NCI-H2107 treated with DMSO at 0.1 percent for 48 hours (cell line): ENCODE measurements at regions not wholly inside any gene's neighbourhood (a gene's known extent, or its start where the extent isn't known, plus 50 kb on each side); places are given as distances from the start of the nearest gene placed in this dataset.
"Not testable (repeated sequence)": the region's sequence is repeated elsewhere in the genome, so short reads cannot be mapped to it uniquely, and the experiment has no call there.

ENCODE experiments used
- DNase-seq: peaks from one replicate; lab custom pipeline; 2025; ENCODE audit not compliant: unreplicated experiment; lab: John Stamatoyannopoulos, UW

DNA sequence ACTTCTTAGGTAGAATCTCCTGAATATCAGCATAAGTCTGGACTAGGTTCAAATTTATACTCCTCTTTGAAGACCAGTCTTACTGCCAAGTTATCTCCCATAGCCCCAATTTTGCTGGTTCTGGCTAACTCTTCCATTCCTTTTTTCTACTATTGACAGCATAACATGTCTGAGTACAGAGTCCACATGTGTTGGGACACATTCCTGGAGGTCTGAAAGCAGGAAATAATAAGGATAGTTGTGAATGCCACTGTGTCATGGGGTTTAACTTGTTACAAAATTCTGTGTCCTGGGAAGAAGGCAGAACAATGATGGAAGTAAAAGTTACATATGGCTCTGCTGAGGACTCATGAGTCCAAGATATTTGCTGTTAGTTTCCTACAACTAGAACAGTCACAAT is 57.4 kb upstream of the ZBTB20 start:
- no peak for DNase-seq

DNA sequence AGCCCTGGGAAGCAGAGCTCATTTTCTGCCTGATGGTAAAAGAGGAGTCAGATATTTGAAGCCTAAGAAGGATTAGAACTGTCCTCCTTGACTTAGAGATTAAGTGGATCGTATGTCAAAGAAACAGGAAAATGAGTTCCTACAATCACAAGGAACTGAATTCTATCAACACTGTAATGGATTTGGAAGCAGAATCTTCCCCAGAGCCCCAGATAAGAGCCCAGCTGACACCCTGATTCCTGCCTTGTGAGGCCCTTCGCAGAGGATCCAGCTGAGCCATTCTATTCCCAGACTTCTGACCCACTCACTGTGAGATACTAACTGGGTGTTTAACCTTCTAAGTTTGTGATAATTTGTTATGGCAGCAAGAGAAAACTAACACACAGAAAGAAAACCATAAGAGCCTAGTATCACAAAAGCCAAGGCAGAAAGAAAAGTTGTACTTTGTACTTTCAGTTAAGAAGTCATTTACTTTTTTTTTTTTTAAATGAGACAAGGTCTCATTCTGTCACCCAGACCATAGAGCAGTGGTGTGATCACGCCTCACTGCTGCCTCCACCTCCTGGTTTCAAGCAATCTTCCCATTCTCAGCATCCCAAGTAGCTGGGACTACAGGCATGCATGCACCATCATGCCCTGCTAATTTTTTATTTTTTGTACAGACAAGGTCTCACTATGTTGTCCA is 61.1 kb upstream of the ZBTB20 start:
- no peak for DNase-seq

DNA sequence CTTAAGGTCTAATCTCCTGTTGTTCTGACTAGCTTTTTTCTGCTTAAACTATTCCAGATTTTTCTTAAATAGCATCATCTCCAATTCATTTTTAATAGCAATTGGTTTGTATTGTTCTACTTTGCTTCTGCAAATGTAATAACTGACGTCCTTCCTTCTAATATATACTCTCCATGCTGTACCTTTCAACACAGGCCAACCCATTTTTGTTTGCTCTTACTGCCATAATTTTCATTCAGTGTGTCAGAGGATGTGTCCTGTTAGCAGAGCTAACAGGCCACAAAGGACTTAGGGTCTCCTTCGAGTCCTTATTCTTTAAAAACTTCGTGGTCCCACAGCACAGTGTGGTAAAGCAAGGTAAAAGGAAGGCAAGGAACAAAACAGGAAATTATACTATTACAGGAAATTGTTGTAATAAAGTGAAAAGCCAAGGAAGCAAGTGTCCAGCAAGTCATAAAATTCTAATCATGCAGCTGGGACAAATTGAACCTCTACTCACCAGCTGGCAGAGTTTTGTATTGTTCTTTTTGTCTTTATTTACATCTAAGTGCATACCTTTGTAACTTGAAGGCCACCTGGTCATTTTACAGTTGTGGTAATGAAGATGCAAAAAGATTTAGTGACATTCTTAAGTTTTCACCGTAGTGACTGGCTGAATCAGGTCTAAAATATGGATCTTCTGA is 64.9 kb upstream of the ZBTB20 start:
- no peak for DNase-seq

DNA sequence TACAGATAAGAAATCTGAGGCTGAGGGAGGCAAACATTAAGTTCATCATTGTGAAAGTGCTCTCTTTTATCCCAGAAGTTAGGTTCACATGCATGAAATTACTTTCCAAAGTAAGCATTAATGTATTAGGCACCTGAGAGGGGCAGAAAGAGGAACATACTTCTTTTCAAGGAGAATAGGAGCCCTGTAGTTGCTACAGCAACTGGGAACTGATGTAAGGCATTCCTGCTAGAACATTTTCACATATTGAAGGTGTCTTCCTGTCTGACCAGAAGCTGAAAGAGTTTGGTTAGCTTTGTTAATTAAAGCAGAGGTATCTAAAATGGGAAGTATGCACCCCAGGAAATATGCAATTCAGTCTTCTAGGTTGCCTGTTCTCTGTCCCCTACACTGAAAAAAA is 65.5 kb upstream of the ZBTB20 start:
- DNase-seq: no peak

DNA sequence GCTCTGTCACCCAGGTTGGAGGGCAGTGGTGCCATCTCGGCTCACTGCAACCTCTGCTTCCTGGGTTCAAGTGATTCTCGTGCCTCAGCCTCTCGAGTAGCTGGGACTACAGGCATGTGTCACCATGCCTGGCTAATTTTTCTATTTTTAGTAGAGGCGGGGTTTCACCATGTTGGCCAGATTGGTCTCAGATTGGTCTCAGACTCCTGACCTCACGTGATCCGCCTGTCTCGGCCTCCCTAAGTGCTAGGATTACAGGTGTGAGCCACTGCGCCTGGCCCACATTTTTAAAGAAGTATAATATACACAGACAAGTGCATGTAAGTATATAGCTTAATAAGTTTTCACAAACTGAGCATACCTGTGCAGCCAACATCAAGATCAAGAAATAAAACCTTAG is 66.0 kb upstream of the ZBTB20 start:
- not testable (repeated sequence) for DNase-seq

DNA sequence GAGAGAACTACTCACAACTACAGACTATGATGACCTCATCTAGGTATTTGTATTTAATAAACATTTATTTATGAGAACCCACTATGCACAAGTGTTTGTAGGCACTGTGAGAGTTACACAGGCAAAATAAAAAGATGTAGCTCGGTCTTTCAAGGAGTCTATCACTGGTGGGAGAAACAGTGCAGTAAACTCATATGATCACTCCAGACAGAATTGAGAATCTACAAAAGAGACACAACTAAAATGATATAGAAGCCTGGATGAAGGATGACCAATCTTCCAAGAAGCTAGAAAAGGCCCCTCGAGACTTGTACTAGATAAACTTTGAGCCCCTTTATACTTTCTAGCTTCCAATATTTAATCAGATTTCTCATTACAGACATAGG is 70.2 kb upstream of the ZBTB20 start:
- DNase-seq: no peak

DNA sequence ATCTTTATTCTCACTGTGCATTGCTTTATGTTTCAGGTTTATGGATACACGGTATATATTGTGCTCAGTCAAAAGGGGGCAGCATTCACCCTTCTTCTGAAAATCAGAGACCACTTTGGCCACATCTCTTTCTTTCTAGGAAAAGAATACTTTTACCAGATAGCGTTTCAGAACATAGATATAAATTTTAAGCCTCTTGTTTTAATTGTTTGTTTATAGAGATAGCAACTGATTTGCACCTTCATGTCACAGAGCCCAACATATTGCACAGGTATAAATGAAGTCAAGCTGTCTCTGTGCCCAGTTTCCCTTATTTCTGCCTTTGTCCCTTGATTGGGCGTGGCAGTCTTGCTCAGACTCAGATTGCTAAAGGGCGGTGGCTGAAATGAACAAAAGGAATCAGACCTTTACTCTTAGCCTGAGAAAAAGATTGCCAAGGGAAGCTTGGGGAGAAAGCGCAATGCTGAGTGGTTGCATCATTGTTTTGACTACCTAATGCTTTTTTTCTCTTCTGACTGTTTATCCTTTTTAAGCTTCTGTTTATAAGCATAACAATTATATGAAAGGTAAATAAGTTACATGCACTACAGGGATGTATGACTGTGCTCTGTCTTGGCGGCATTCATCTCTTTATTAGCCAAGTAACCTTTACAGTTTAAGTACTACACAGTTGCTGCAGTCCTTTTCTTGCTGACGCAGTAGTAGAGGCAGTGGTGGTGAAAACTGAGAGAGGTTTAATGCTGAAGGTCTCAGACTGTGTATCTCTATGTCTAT is 70.8 kb upstream of the ZBTB20 start:
- peak; percentile 63 for DNase-seq

DNA sequence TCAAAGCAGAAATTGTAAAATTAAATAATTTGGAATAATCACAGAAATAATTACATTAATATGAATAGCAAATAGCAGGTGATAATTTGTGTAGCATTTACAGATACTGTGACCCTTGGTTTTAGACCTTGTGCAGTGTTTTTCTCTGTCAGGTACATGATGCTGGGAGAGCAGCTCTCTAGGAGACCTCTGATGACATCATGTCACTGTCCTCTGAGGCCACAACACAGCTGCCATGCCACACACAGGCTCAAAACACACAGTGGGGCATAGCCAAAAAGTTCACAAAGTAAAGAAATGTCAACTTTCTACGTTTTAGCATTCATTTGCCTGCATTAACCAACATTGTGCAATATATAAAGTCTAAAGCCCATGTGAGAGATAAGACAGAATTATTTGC is 71.8 kb upstream of the ZBTB20 start:
- DNase-seq: no peak

DNA sequence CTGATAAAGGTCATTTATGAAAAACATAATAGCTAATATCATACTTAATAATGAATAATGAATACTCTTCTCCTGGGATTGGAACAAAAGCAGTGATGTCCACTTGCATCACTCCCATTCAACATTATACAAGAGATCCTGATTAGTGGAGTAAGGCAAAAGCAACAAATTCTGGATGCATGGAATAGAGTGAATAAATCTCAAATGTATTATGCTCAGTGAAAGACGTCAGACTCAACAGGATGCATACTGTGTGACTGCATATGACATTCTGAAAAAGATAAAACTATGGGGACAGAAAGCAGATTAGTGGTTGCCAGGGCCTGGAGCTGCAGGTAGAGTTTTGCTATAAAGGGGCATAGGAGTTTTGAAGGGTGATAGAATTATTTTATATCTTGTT is 77.6 kb upstream of the ZBTB20 start:
- DNase-seq: no peak

DNA sequence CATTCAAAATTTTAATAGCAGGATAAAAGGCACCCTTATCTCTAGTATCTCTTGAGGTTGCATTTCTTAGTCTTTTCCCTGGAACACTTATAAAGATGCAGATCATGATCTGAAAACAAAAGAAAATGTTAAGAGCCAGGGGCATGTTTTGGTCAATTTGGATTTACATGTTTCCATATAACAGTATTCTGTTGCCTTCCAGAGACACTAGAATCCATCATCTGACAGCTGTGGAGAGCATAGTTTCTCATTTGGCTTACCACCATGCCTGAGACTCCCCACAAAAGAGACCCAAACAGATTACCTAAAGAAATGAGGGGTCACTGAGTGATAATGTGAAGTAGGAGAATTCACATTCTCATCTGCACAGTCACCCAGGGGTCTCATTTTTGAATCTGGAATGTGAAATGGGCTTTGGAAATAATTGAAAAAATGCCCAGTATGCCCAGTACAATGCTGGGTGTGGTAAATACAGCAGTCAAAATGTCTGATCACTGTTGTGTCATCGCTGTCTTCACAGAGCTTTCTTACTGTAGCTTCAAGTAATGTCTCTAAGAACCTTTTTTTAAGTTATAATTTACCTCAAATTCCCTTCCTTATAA is 79.9 kb upstream of the ZBTB20 start:
- no peak for DNase-seq

DNA sequence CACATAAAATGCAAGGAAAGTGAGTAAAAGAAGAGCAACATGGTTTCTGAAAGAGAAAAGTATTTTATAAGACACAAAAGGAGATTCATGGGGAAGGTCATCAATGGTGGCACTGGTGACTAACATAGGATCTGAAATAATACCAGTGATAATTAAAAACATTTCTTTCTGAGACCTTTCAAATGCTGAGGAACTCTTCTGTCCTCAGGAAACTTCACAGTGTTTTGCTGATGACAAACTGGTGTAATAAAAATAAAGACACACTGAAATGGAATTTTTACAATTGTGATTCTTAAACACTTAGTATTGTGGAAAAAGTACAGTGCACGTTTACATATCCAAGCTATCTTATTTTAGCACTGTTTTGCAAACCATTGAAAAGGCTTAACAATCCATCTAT is 80.4 kb upstream of the ZBTB20 start:
- no peak for DNase-seq

DNA sequence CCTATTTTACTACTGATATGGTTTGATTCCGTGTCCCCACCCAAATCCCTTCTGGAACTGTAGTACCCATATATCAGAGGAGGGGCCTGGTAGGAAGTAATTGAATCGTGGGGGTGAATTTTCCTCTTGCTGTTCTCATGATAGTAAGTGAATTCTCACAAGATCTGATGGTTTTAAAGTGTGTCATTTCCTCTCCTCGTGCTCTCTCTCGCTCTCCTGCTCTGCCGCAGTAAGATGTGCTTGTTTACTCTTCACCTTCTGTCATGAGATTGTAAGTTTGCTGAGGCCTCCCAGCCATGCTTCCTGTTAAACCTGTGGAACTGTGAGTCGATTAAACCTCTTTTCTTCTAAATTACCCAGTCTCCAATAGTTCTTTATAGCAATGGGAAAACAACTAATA is 81.2 kb upstream of the ZBTB20 start:
- no peak for DNase-seq

DNA sequence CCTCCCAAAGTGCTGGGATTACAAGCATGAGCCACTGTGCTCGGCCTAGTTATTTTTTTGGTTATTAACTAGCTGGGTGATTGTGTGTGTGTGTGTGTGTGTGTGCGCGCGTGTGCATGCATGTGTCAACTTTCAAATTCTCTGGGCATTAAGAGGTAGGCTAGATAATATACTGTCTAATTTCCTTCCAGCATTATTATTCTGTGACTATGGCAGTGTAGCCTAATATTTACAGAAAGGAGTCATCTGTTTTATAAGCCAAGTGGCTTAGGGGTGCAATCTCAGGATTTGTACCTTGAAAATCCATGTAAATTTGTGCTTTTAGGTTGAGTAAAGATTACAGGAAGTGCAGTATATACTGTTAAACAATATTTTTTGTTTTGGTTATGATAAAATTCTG is 85.1 kb upstream of the ZBTB20 start:
- DNase-seq: no peak

DNA sequence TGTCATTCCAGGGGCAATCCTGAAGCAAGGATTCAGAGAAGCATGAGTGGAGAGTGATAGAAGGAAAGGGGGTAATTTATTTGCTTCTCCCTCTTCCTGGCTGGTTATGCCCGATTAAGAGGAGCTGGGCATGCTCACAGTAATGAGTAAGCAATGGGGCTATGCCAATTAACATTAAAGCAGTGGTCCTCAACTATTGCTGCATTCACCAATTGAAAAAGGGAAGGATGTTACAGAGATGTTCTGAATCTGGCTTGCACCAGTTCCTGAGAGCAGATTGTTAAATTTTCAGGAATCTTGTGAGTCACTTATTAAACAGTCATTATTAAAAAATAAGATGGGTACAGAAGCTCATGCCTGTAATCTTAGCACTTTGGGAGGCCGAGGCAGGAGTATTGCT is 85.9 kb upstream of the ZBTB20 start:
- DNase-seq: no peak

DNA sequence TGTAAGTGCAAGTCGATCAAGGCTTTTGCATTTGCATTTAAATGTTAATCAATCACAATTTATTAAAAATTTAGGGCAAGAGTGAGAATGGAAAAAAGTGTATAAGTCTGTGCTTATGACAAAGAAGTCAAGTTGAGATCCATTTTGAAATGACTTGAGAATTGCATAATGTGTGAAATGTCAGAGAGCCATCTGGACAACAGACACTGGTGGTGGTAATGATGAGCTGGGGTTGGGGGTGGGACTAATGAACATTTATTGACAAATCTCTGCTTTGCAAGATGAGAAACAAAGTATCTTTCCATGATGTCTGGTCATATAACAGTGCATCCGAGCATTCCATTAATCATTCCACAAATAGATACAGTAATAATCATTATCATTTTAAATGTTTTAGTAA is 89.4 kb upstream of the ZBTB20 start:
- no peak for DNase-seq

DNA sequence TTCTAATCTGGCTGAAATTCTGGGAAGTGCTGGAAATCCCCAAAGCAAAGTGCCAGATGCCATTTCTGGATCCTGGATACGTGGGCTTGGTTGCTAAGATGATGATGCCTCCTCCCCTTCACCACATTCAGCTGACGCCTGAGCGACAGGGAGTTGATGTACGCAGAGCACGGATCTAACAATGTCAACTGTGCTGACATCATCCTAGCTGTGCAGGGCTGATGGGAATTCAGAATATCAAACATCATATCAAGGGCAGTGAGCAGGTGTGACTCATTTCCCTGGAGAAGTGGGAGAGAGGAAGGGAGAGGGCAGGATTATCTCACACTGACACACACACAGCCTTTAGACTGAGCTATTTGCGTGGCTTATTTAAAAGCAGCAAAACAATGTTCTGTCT is 92.6 kb upstream of the ZBTB20 start:
- peak; percentile 94 for DNase-seq

DNA sequence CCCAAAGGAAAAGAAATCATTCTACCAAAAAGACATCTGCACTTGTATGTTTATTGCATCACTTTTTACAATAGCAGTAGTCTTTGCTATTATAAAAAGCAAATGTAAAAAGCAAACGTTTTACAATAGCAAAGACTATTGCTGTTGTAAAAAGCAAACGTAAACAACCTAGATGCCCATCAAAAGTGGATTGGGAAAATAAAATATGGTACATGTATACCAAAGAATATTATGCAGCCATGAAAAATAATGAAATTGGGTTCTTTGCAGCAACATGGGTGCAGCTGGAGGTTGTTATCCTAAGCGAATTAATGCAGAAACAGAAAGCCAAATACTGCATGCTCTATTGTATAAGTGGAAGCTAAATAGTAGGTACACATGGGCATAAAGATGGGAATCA is 97.3 kb upstream of the ZBTB20 start:
- no peak for DNase-seq

DNA sequence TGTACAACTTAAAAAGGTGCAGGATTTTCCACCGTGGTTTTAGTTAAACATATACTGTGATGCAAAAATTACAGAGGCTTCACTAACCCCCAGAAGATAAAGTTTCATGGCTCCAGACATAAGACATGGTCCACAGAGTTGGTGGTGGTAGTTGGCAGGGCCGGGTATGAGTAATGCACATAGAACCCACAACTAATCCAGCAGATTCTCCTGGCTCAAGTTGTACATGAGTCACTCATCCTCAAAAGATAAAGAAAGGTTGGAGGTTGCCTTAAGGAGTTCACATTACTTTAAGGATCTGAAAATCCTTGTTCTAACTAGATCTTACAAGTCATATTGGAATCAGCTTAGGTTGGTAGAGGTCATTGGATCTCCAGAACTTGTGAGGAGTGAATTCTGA is 98.3 kb upstream of the ZBTB20 start:
- no peak for DNase-seq

DNA sequence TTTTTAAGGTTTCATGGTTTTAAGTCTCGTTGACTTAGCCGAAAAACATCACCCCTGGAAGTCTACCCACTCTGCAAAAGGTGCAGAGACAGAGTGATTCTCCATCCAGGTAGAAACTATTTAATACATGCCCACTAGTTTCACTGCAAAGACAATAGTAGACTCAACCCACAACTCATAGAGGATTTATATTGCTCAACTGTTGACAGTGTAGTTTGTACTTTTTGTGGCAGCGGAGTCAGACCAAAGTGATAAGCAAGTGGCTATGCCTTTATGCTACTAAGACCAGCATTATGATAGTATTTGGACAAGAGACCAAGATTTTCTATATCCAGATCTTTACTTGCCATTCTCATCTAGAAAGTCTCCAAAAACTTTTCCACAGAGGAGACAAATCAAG is 98.8 kb upstream of the ZBTB20 start:
- DNase-seq: no peak

DNA sequence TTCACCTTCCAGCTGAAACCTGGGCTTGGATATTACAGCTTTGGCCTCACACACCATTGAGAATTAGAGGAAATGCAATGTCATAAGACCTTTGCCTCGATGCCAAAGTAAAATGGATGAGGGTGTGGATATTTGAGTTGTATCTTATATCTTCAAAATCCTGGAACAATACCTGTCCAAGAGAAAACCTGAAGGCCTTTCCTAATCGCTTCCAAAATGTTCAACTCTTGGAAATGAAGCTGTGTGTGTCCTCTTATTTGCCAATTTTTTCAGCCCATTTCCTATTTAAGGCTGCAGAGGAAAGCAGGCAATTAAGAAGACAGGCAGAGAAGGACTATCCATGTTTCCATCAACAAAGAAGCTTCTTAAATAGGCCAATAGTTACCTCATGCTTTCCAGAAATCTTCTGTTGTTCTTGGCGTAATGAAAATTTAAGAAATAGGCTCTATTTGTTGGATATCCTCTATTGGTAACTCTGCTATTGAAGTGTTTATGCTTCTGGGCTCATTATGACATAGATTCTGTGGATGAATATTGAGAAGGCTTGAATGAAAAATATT is 99.5 kb upstream of the ZBTB20 start:
- no peak for DNase-seq

DNA sequence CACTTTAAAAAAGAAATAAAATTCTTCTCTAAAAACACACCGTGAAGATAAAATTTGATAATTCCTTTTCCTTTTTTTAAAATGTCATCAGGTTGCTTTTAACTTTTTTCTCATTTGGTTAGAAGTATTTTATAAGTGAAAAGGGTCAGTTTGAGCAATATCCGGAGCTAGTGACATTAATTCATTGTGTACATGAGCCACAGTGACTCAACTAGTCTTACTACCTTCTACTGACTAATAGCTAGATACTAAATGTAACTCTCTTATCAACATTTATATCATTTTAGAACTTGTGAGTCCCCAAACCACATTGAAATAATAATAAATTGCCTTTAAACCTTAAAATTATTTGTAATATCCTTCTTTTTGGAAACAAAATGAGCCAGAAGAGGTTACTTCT is 101.2 kb upstream of the ZBTB20 start:
- no peak for DNase-seq

DNA sequence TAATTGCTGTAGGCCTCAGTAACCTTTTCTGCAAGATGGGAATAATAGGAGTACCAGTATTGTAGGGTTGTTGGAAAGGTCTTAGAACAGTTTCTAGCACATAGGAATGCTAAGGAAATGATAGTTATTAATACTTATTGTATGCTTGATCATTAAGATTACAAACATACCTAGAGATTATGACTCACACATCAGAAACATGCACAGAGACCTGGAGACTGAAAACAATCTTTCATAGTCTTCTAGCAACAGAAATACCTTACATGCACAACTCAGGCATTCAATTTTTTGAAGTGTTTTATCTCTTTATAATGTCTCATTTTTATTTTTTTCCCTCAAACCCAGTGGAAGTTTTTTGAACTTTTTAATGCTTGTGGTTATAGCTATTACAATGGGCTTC is 104.4 kb upstream of the ZBTB20 start:
- DNase-seq: no peak
